CD14-positive monocyte (primary cell): ENCODE measurements at regions not wholly inside any gene's neighbourhood (a gene's known extent, or its start where the extent isn't known, plus 50 kb on each side); places are given as distances from the start of the nearest gene placed in this dataset.

ENCODE experiments used
- DNase-seq, 3 donors: peaks; one replicate each; pipeline ENCODE4 v3.0.0-alpha.2; 2011 to 2022
- H2AFZ ChIP-seq: 2 replicates; pipeline ENCODE4 v1.6.0; 2012; ENCODE audit warnings: mild to moderate bottlenecking, low read depth, low read length, inconsistent platforms; ENCODE audit not compliant: insufficient read depth, poor library complexity, severe bottlenecking
- H3K27ac ChIP-seq, 2 donors: 1 replicate in 1 of 2; 2 replicates in 1 of 2; pipeline ENCODE4 v1.5.1; 2012 to 2013; ENCODE audit warnings: low read length in 2 of 2, control low read depth in 1 of 2, inconsistent platforms in 1 of 2, low read depth in 1 of 2, mild to moderate bottlenecking in 1 of 2
- H3K27me3 ChIP-seq, 2 donors: one replicate each; pipeline versions ENCODE4 v1.6.0 to v1.6.1; 2011 to 2013; ENCODE audit warnings: low read length in 2 of 2; ENCODE audit not compliant: control insufficient read depth in 2 of 2, insufficient read depth in 2 of 2
- H3K36me3 ChIP-seq, 2 donors: replicated peaks in 1 of 2; 1 replicate in 1 of 2; 2 replicates in 1 of 2; pipeline versions ENCODE4 v1.5.1 to v1.6.1; 2012 to 2013; ENCODE audit warnings: low read length in 2 of 2, control low read depth in 1 of 2, inconsistent platforms in 1 of 2, mild to moderate bottlenecking in 1 of 2; ENCODE audit not compliant: insufficient read depth in 2 of 2, control insufficient read depth in 1 of 2
- H3K4me1 ChIP-seq, 2 donors: 1 replicate in 1 of 2; 2 replicates in 1 of 2; pipeline versions ENCODE4 v1.5.1 to v1.6.1; 2012 to 2013; ENCODE audit warnings: low read length in 2 of 2, control low read depth in 1 of 2, inconsistent platforms in 1 of 2, mild to moderate bottlenecking in 1 of 2, moderate library complexity in 1 of 2; ENCODE audit not compliant: insufficient read depth in 2 of 2, control insufficient read depth in 1 of 2
- H3K4me2 ChIP-seq: replicated peaks from 2 replicates; pipeline ENCODE3; 2012; ENCODE audit warnings: low read length, moderate library complexity, mild to moderate bottlenecking; ENCODE audit not compliant: poor library complexity, severe bottlenecking; ENCODE audit errors: extremely low read depth
- H3K4me3 ChIP-seq, 3 experiments: fragments of 200-600 bp in 1 of 3; sonication (generic) in 1 of 3; replicated peaks in 1 of 3; 1 replicate in 2 of 3; 2 replicates in 1 of 3; pipeline ENCODE4 v1.5.1; 2011 to 2013; ENCODE audit warnings: low read length in 3 of 3, mild to moderate bottlenecking in 3 of 3, control low read depth in 2 of 3, low read depth in 2 of 3, inconsistent platforms in 1 of 3, moderate library complexity in 1 of 3
- H3K79me2 ChIP-seq: 2 replicates; pipeline ENCODE4 v1.6.0; 2012; ENCODE audit warnings: mild to moderate bottlenecking, control low read depth, inconsistent platforms, low read length, moderate library complexity; ENCODE audit not compliant: insufficient read depth
- H3K9ac ChIP-seq: 2 replicates; pipeline ENCODE4 v1.6.0; 2017; ENCODE audit warnings: low read length, mild to moderate bottlenecking; ENCODE audit not compliant: insufficient read depth, poor library complexity, severe bottlenecking
- H3K9me3 ChIP-seq, 2 donors: replicated peaks in 1 of 2; 1 replicate in 1 of 2; 2 replicates in 1 of 2; pipeline versions ENCODE4 v1.5.1 to v1.6.1; 2012 to 2013; ENCODE audit warnings: low read length in 2 of 2, control low read depth in 1 of 2; ENCODE audit not compliant: control insufficient read depth in 1 of 2, insufficient read depth in 1 of 2
- H4K20me1 ChIP-seq: 2 replicates; pipeline ENCODE4 v1.6.0; 2012; ENCODE audit warnings: mild to moderate bottlenecking, low read length, control low read depth, moderate library complexity; ENCODE audit not compliant: insufficient read depth
- H3K27ac Mint-ChIP-seq, 7 donors: one replicate each; pipeline ENCODE4 v1.8.0; 2020; ENCODE audit warnings: mild to moderate bottlenecking in 7 of 7, mixed read lengths in 7 of 7, moderate library complexity in 6 of 7, inconsistent platforms in 2 of 7
- H3K27me3 Mint-ChIP-seq, 3 donors: one replicate each; pipeline ENCODE4 v1.8.0; 2021 to 2022; ENCODE audit warnings: low read depth in 3 of 3, mild to moderate bottlenecking in 3 of 3, mixed read lengths in 3 of 3, moderate library complexity in 3 of 3, inconsistent platforms in 1 of 3
- H3K36me3 Mint-ChIP-seq, 2 donors: one replicate each; pipeline ENCODE4 v1.8.0; 2020; ENCODE audit warnings: mixed read lengths in 2 of 2, inconsistent platforms in 1 of 2, mild to moderate bottlenecking in 1 of 2
- H3K4me1 Mint-ChIP-seq: one replicate; pipeline ENCODE4 v1.8.0; 2020; ENCODE audit warnings: mild to moderate bottlenecking, mixed read lengths
- H3K4me3 Mint-ChIP-seq, 2 donors: one replicate each; pipeline ENCODE4 v1.8.0; 2020; ENCODE audit warnings: mild to moderate bottlenecking in 2 of 2, mixed read lengths in 2 of 2, moderate library complexity in 1 of 2
- H3K9me3 Mint-ChIP-seq, 7 donors: one replicate each; pipeline ENCODE4 v1.8.0; 2020 to 2022; ENCODE audit warnings: mixed read lengths in 7 of 7, mild to moderate bottlenecking in 6 of 7, moderate library complexity in 6 of 7, inconsistent platforms in 2 of 7
- WGBS: methylation state at CpG from one replicate; pipeline ENCODE4 v1.1.5; 2013; ENCODE audit warnings: missing lambda C conversion rate; ENCODE audit not compliant: insufficient coverage; 5-methylcytosine and 5-hydroxymethylcytosine counted together
- intact Hi-C, 2 donors: fragments of 100-400 bp; cut with micrococcal nuclease; formaldehyde crosslinking; loops; one replicate each; pipeline versions ENCODE4 v1.15.0 to v1.15.1; 2023
- TF ChIP-seq, protein P1 (sequence below): fragments of 200-600 bp; IDR thresholded peaks from one replicate; pipeline ENCODE4 v1.8.0; 2022; ENCODE audit warnings: antibody characterized with exemption, mild to moderate bottlenecking

DNA sequence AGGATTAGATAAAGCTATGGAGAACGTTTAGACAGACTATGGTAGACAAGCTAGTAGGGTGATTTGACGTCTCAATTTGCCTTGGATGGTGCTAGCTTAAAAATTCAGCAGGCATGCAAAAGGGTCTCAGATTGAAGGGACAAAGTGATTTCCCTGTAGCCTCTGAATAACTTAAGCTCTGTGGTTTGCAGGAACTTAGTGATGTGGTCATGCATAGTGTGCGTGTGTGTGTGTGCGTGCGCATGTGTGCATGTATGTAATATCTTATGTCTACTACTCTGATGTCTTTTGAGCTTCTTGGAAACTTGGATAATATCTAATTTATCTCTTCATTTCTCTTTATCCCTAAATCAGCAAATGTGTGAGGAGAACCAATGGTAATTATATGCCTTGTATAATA lies 183.6 kb upstream of the TNC start:
- Mint-ChIP-seq H3K27me3 (no peaks in the 10 kb centered on the region), H3K27ac (no peak overlapping the region)
- H3K79me2 ChIP-seq, result no peaks in the 10 kb centered on the region

DNA sequence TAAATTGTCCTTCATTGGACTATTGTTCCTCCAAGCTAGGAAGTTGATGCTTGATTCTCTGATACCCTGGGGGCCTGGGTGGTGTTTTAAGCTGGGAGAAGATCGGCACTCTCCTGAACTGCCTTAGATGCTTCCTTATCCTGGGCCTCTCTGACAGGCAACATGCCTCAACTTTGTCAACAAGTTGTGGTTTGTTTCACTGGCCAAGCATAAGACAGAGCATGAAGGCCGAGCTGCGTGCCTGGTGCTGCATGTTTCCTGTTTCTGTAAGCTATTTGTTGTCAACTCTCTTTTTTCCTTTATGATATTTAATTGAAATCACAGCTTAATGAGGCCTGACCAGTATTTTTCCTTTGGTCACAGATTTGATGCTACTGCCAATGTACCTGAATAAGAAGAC lies 187.6 kb upstream of the TNC start:
- no peak for DNase-seq
- intact Hi-C loops, result no loop called here
- no peaks in the 10 kb centered on the region for H3K4me1 ChIP-seq
- no peaks in the 10 kb centered on the region for H3K4me1 Mint-ChIP-seq
- H3K4me2 ChIP-seq, result no peak overlapping the region
- no CpG with 5 or more reads among the region's 3 CpGs for WGBS
- H3K27me3 ChIP-seq, result no peaks in the 10 kb centered on the region
- H3K27ac Mint-ChIP-seq, result no peak overlapping the region
- no peaks in the 10 kb centered on the region for H4K20me1 ChIP-seq
- H3K36me3 ChIP-seq, result no peaks in the 10 kb centered on the region
- H3K9me3 Mint-ChIP-seq, result peaks cover 0 to 4% (median 0%) of the 10 kb centered on the region in 7 donors
- no peak overlapping the region for H3K4me3 Mint-ChIP-seq
- no peak overlapping the region for H3K4me3 ChIP-seq
- H3K36me3 Mint-ChIP-seq, result no peaks in the 10 kb centered on the region
- no peaks in the 10 kb centered on the region for H3K9me3 ChIP-seq
- H3K27me3 Mint-ChIP-seq, result no peaks in the 10 kb centered on the region
- H3K27ac ChIP-seq, result no peak overlapping the region
- TF ChIP-seq, protein P1, sequence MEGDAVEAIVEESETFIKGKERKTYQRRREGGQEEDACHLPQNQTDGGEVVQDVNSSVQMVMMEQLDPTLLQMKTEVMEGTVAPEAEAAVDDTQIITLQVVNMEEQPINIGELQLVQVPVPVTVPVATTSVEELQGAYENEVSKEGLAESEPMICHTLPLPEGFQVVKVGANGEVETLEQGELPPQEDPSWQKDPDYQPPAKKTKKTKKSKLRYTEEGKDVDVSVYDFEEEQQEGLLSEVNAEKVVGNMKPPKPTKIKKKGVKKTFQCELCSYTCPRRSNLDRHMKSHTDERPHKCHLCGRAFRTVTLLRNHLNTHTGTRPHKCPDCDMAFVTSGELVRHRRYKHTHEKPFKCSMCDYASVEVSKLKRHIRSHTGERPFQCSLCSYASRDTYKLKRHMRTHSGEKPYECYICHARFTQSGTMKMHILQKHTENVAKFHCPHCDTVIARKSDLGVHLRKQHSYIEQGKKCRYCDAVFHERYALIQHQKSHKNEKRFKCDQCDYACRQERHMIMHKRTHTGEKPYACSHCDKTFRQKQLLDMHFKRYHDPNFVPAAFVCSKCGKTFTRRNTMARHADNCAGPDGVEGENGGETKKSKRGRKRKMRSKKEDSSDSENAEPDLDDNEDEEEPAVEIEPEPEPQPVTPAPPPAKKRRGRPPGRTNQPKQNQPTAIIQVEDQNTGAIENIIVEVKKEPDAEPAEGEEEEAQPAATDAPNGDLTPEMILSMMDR, result no peak
- H3K9ac ChIP-seq, result no peak overlapping the region
- H2AFZ ChIP-seq, result no peak overlapping the region
- no peaks in the 10 kb centered on the region for H3K79me2 ChIP-seq

More for the DNA sequence above, 183.6 kb upstream of the TNC start:
- WGBS, result 90% methylated on average over 2 of the region's 5 CpGs
- no peak overlapping the region for H3K4me3 ChIP-seq
- peaks cover 0 to 2% of the 10 kb centered on the region in 2 donors for H3K9me3 ChIP-seq
- H4K20me1 ChIP-seq, result no peaks in the 10 kb centered on the region
- H3K4me3 Mint-ChIP-seq, result no peak overlapping the region
- H3K36me3 ChIP-seq, result no peaks in the 10 kb centered on the region
- H3K9me3 Mint-ChIP-seq, result peaks cover 0 to 2% (median 0%) of the 10 kb centered on the region in 7 donors
- no peak for DNase-seq
- intact Hi-C loops, result no loop called here
- no peaks in the 10 kb centered on the region for H3K4me1 Mint-ChIP-seq
- H3K4me2 ChIP-seq, result no peak overlapping the region
- no peaks in the 10 kb centered on the region for H3K4me1 ChIP-seq
- H3K27ac ChIP-seq, result no peak overlapping the region
- no peak overlapping the region for H2AFZ ChIP-seq
- H3K36me3 Mint-ChIP-seq, result no peaks in the 10 kb centered on the region
- TF ChIP-seq, protein P1, result no peak
- no peak overlapping the region for H3K9ac ChIP-seq
- H3K27me3 ChIP-seq, result no peaks in the 10 kb centered on the region
